ENCODE measurements at regions not wholly inside any gene's neighbourhood (a gene's known extent, or its start where the extent isn't known, plus 50 kb on each side); places are given as distances from the start of the nearest gene placed in this dataset.

DNA sequence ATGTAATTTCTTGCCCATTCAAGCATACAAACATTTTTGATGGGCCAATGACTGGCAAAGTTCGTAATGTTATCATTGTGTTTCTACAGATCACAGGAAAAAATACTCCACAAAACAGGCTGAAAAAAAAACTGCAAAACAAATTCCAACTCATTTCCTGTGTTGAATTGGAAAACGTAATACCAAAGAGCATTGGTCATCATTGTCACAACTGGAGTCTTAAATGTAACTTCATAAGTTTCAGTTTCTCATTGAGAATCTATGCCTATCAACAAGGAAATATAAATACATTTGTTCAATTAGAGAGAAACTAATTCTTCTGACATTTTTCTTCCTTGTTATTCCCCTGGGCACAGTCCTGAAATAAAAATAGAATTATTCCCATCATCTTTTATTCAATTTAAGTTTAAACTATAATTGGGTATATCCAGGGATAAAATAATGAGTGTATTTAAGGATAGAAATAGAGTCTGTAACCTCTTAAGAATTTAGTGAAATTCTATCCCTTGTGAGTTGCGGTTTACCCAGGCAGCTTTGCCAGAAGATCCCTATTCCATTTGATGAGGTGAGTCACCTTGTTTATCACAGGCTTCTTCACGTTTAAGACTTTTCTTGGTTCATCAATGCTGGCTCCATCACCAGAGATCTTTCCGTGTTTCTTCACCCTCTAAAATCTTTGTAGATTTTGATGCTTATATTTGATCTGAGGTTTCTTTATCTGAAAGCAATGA lies 112.7 kb upstream of the ITGA1 start:
- no peak overlapping the region for H3K4me2 ChIP-seq (ENCODE audit: low read length)
- H3K9me3 ChIP-seq (ENCODE audit: insufficient read depth, low read depth, low read length), result no peaks in the 10 kb centered on the region
- H4K8ac ChIP-seq (ENCODE audit: low read depth, low read length), result no peak overlapping the region
- no peak for DNase-seq
- H2BK120ac ChIP-seq (ENCODE audit: insufficient read depth, low read length, poor library complexity), result no peak overlapping the region
- no peak overlapping the region for H2BK12ac ChIP-seq (ENCODE audit: low read length)
- H3K79me2 ChIP-seq (ENCODE audit: control insufficient read depth, insufficient read depth, low read length, poor library complexity), result no peaks in the 10 kb centered on the region
- no peak overlapping the region for H3K14ac ChIP-seq (ENCODE audit: low read length)
- WGBS (ENCODE audit: extremely low coverage, insufficient coverage, insufficient read length), result no CpG with 5 or more reads among the region's 5 CpGs
- no peak overlapping the region for H4K91ac ChIP-seq (ENCODE audit: low read depth, low read length)
- H3K23ac ChIP-seq (ENCODE audit: low read length), result no peak overlapping the region
- no peak overlapping the region for H3K18ac ChIP-seq (ENCODE audit: low read length)
- H2BK5ac ChIP-seq (ENCODE audit: low read depth, low read length, poor library complexity), result no peak overlapping the region
- H3K9ac ChIP-seq (ENCODE audit: low read length), result no peak overlapping the region
- H3K27me3 ChIP-seq (ENCODE audit: insufficient read depth, low read length), result no peaks in the 10 kb centered on the region
- no peaks in the 10 kb centered on the region for H3K79me1 ChIP-seq (ENCODE audit: low read length)
- H3K4me3 ChIP-seq (ENCODE audit: low read depth, low read length), result no peak overlapping the region
- H2AK5ac ChIP-seq (ENCODE audit: low read length), result no peak overlapping the region
- no peak overlapping the region for H3K27ac ChIP-seq (ENCODE audit: low read depth, low read length)
- no peak overlapping the region for H2AFZ ChIP-seq (ENCODE audit: insufficient read depth, low read length, poor library complexity)
- no peak overlapping the region for H3K4ac ChIP-seq (ENCODE audit: low read depth, low read length)
- no peaks in the 10 kb centered on the region for H3K36me3 ChIP-seq (ENCODE audit: control insufficient read depth in 1 of 2, insufficient read depth in 2 of 2, low read length in 2 of 2)
- peaks cover 0 to 4% of the 10 kb centered on the region in 2 experiments for H3K4me1 ChIP-seq (ENCODE audit: control insufficient read depth in 1 of 2, insufficient read depth in 2 of 2, low read length in 2 of 2)
- no peak overlapping the region for H4K12ac ChIP-seq (ENCODE audit: low read depth, low read length)

DNA sequence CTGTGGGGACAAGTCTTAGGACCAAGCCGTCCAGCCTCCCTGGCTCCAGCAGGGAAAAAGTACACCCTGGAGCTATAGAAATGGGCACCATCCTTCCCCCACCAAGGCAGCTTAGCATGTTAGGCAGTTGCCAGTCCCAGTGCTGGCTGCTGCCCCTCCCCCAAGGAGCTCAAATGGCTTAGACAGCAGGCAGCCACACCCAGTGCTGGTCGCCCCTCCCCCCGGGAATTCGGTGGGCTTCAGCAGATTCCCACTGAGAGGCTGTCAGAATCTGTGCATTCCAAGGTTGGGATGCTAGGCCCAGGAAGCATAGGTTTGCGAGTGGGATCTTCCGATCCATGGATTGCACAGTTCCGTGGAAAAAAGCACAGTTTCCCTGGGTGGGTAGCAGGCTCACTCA lies 105.2 kb upstream of the ITGA1 start:
- WGBS (ENCODE audit: extremely low coverage, insufficient coverage, insufficient read length), result no CpG with 5 or more reads among the region's 7 CpGs
- Histone ChIP-seq H4K8ac (ENCODE audit: low read depth, low read length) (no peak overlapping the region), H3K23ac (ENCODE audit: low read length) (no peak overlapping the region), H3K79me2 (ENCODE audit: control insufficient read depth, insufficient read depth, low read length, poor library complexity) (no peaks in the 10 kb centered on the region), H3K4me1 (ENCODE audit: control insufficient read depth in 1 of 2, insufficient read depth in 2 of 2, low read length in 2 of 2) (no peaks in the 10 kb centered on the region), H2BK5ac (ENCODE audit: low read depth, low read length, poor library complexity) (no peak overlapping the region), H3K4me2 (ENCODE audit: low read length) (no peak overlapping the region), H4K12ac (ENCODE audit: low read depth, low read length) (no peak overlapping the region), H3K79me1 (ENCODE audit: low read length) (no peaks in the 10 kb centered on the region), H4K91ac (ENCODE audit: low read depth, low read length) (no peak overlapping the region), H3K27me3 (ENCODE audit: insufficient read depth, low read length) (no peaks in the 10 kb centered on the region), H3K27ac (ENCODE audit: low read depth, low read length) (no peak overlapping the region), H3K4me3 (ENCODE audit: low read depth, low read length) (no peak overlapping the region), H3K36me3 (ENCODE audit: control insufficient read depth in 1 of 2, insufficient read depth in 2 of 2, low read length in 2 of 2) (no peaks in the 10 kb centered on the region), H3K4ac (ENCODE audit: low read depth, low read length) (no peak overlapping the region), H2AFZ (ENCODE audit: insufficient read depth, low read length, poor library complexity) (no peak overlapping the region), H3K9ac (ENCODE audit: low read length) (no peak overlapping the region), H2AK5ac (ENCODE audit: low read length) (no peak overlapping the region), H3K18ac (ENCODE audit: low read length) (no peak overlapping the region), H2BK12ac (ENCODE audit: low read length) (no peak overlapping the region), H3K9me3 (ENCODE audit: insufficient read depth, low read depth, low read length) (peaks cover 2% of the 10 kb centered on the region), H2BK120ac (ENCODE audit: insufficient read depth, low read length, poor library complexity) (no peak overlapping the region), H3K14ac (ENCODE audit: low read length) (no peak overlapping the region)
- DNase-seq, result no peak

- no peak overlapping the region for H3K23ac ChIP-seq (ENCODE audit: low read length)
- DNase-seq, result no peak
- no peak overlapping the region for H4K91ac ChIP-seq (ENCODE audit: low read depth, low read length)
- no peak overlapping the region for H3K4ac ChIP-seq (ENCODE audit: low read depth, low read length)
- no peak overlapping the region for H3K4me2 ChIP-seq (ENCODE audit: low read length)
- no peaks in the 10 kb centered on the region for H3K36me3 ChIP-seq (ENCODE audit: control insufficient read depth in 1 of 2, insufficient read depth in 2 of 2, low read length in 2 of 2)
- no peak overlapping the region for H3K18ac ChIP-seq (ENCODE audit: low read length)
- H3K79me1 ChIP-seq (ENCODE audit: low read length), result no peaks in the 10 kb centered on the region
- no peak overlapping the region for H3K27ac ChIP-seq (ENCODE audit: low read depth, low read length)
- H3K4me1 ChIP-seq (ENCODE audit: control insufficient read depth in 1 of 2, insufficient read depth in 2 of 2, low read length in 2 of 2), result no peaks in the 10 kb centered on the region
- no peak overlapping the region for H2BK120ac ChIP-seq (ENCODE audit: insufficient read depth, low read length, poor library complexity)
- no CpG with 5 or more reads among the region's 1 CpG for WGBS (ENCODE audit: extremely low coverage, insufficient coverage, insufficient read length)
- H3K4me3 ChIP-seq (ENCODE audit: low read depth, low read length), result no peak overlapping the region
- H4K12ac ChIP-seq (ENCODE audit: low read depth, low read length), result no peak overlapping the region
- H2AK5ac ChIP-seq (ENCODE audit: low read length), result no peak overlapping the region
- H3K27me3 ChIP-seq (ENCODE audit: insufficient read depth, low read length), result no peaks in the 10 kb centered on the region
- no peak overlapping the region for H4K8ac ChIP-seq (ENCODE audit: low read depth, low read length)
- H3K9ac ChIP-seq (ENCODE audit: low read length), result no peak overlapping the region
- H3K9me3 ChIP-seq (ENCODE audit: insufficient read depth, low read depth, low read length), result peaks cover 2% of the 10 kb centered on the region
- H2BK12ac ChIP-seq (ENCODE audit: low read length), result no peak overlapping the region
- no peak overlapping the region for H2AFZ ChIP-seq (ENCODE audit: insufficient read depth, low read length, poor library complexity)
- H3K79me2 ChIP-seq (ENCODE audit: control insufficient read depth, insufficient read depth, low read length, poor library complexity), result no peaks in the 10 kb centered on the region
- no peak overlapping the region for H2BK5ac ChIP-seq (ENCODE audit: low read depth, low read length, poor library complexity)
- H3K14ac ChIP-seq (ENCODE audit: low read length), result no peak overlapping the region
Observed at GRCh38 chr5:52684051-52684450, 103.7 kb upstream of the ITGA1 start.

GRCh38 chr5:52685566-52685965 lies 102.2 kb upstream of the ITGA1 start:
- no peak overlapping the region for H4K8ac ChIP-seq (ENCODE audit: low read depth, low read length)
- peak in 1 of 2 donors; percentile 29 for DNase-seq
- H2BK12ac ChIP-seq (ENCODE audit: low read length), result no peak overlapping the region
- H3K27me3 ChIP-seq (ENCODE audit: insufficient read depth, low read length), result no peaks in the 10 kb centered on the region
- no peak overlapping the region for H4K91ac ChIP-seq (ENCODE audit: low read depth, low read length)
- H3K4ac ChIP-seq (ENCODE audit: low read depth, low read length), result no peak overlapping the region
- H2AK5ac ChIP-seq (ENCODE audit: low read length), result no peak overlapping the region
- peaks cover 2% of the 10 kb centered on the region for H3K9me3 ChIP-seq (ENCODE audit: insufficient read depth, low read depth, low read length)
- H3K18ac ChIP-seq (ENCODE audit: low read length), result no peak overlapping the region
- H3K4me3 ChIP-seq (ENCODE audit: low read depth, low read length), result no peak overlapping the region
- no peaks in the 10 kb centered on the region for H3K79me2 ChIP-seq (ENCODE audit: control insufficient read depth, insufficient read depth, low read length, poor library complexity)
- H3K4me2 ChIP-seq (ENCODE audit: low read length), result no peak overlapping the region
- no peak overlapping the region for H3K9ac ChIP-seq (ENCODE audit: low read length)
- no peak overlapping the region for H2BK5ac ChIP-seq (ENCODE audit: low read depth, low read length, poor library complexity)
- no peak overlapping the region for H3K27ac ChIP-seq (ENCODE audit: low read depth, low read length)
- no peaks in the 10 kb centered on the region for H3K36me3 ChIP-seq (ENCODE audit: control insufficient read depth in 1 of 2, insufficient read depth in 2 of 2, low read length in 2 of 2)
- H2AFZ ChIP-seq (ENCODE audit: insufficient read depth, low read length, poor library complexity), result no peak overlapping the region
- WGBS (ENCODE audit: extremely low coverage, insufficient coverage, insufficient read length), result no CpG with 5 or more reads among the region's 1 CpG
- H4K12ac ChIP-seq (ENCODE audit: low read depth, low read length), result no peak overlapping the region
- H2BK120ac ChIP-seq (ENCODE audit: insufficient read depth, low read length, poor library complexity), result no peak overlapping the region
- no peak overlapping the region for H3K23ac ChIP-seq (ENCODE audit: low read length)
- peaks cover 4% of the 10 kb centered on the region for H3K79me1 ChIP-seq (ENCODE audit: low read length)
- H3K14ac ChIP-seq (ENCODE audit: low read length), result no peak overlapping the region
- peaks cover 3 to 7% of the 10 kb centered on the region in 2 experiments for H3K4me1 ChIP-seq (ENCODE audit: control insufficient read depth in 1 of 2, insufficient read depth in 2 of 2, low read length in 2 of 2)
